ENCODE measurements at regions not wholly inside any gene's neighbourhood (a gene's known extent, or its start where the extent isn't known, plus 50 kb on each side); places are given as distances from the start of the nearest gene placed in this dataset.
"Not testable (repeated sequence)": the region's sequence is repeated elsewhere in the genome, so short reads cannot be mapped to it uniquely, and the experiment has no call there.

DNA sequence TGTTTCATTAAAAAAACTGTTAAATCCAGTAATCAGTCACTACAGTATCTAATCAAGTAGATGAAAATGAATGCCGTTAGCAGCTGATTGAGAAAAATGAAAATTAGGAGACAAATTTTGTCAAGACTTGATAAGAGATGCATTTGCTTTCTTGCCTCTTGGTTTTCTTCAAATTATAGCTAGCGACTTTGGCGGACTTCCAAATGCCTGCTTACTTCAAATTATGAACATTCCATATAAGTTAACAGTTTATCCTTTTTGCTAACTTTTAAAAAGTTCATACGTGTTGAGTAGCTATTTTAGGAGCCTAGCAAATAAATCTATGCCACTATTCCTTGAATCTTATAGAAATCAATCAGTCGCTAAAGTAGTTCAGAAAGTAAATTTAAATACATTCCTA lies 58.8 kb downstream of the PPP4R3C start:
- no peak for DNase-seq

DNA sequence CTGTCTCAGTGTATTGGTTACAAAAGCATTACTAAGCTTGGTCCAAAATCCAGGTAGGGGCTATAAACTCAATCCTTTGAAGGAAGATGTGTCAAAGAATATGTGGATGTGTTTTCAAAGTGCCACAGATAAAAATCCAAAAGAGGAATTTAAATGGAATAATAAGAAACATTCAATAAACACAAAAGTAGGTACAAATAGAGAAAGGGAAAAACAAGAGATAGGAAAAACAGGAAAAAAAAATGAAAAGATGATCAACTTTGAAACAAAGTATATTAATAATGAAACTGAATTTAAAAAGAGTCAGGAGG lies 64.0 kb downstream of the PPP4R3C start:
- DNase-seq: no peak

DNA sequence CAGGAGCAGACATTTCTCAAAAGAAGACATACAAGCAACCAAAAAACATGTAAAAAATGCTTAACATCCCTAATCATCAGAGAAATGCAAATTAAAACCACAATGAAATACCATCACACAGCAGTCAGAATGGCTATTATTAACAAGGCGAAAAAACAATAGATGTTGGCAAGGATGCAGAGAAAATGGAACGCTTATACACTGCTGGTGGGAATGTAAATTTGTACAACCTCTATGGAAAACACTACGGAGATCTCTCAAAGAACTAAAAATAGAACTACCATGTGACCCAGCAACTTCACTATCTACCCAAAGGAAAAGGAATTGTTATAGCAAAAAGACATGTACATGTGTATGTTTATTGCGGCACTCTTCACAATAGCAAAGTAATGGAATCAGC lies 71.5 kb downstream of the PPP4R3C start:
- no peak for DNase-seq

DNA sequence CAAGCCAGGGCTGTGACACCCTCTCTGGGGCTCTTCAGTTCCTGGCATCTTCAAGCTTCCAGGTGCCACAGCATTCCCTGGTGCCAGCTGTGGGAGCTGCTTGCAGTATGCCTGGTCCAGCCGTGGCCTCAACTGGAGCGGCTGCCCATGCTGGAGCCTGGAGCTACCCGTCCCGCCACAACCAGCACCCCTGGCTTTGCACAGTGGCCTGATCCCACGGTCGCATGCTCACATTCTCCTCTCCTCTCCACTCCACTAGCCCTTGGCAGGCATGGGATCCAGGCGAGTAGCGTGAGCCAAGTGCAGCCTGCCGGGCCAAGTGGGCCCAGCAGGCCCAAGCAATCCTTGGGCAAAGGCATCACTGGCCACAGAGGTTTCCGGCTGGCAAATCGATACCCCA lies 81.7 kb downstream of the PPP4R3C start:
- DNase-seq: no peak

DNA sequence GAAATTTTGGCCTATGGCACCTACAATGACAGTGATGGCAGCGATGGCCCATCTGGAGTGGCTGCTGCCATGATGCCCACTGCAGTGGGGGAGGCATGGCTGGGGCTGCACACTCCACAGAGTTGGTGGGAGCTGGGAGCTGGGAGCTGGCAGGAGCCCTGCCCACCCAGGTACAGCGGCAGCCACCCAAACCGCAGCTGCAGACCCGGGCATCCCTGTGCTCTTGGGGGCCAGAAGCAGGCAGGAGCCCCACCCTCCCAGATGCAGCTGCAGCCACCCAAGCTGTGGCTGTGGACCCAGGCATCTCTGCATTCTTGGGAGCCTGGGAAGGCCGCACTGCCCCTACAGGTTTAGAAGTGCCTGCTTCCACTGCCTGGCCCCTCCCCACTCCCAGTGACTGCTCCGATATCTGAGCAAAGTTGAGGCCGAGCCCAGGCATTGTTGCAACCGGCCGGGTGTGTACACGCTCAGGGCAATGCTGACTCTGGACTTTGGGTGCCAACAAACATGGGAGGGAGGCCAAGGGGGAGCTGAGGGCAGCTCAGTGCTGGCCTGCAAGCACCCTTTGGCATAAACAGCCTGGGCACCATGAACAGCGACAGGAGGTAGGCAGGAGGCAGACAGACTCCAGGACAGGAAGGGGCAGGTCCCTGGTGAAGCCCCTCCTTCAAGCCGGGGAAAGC lies 82.8 kb downstream of the PPP4R3C start:
- no peak for DNase-seq

DNA sequence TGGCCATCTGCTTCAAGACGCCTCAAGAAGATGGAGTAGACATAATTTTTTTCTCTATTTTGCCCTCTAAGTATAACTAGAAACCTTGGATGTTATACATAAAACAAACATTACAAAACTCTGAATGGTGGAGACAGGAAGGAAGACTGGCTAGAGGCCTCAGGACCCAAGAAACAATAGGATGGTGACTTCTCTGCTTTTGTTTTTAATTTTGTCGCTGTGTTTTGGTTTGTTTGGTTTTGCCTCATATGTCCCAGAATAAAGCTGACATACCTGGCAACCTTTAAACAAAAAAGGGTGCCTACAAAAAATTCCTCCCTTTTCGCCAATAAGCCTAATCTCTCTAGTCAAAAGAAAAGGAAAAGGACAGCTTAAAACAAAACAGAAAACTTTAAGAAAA lies 109.1 kb downstream of the PPP4R3C start:
- DNase-seq: no peak

DNA sequence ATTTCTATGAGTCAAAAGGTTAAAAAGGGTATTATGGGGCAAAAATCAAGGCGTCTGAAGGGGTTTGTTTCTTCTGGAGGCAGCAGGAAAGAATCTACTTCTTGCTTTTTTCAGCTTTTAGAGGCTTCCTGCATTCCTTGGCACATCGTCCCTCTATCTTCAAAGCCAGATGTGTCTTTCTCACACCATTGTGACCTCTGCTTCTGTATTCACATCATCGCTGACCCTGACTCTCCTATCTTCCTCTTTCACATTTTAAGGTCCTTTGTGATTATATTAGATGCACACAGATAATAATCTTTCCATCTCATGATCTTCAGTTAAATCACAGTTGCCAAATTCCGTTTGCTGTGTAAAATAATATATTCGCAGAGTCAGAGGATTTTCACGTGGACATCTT lies 112.7 kb downstream of the PPP4R3C start:
- DNase-seq: no peak

DNA sequence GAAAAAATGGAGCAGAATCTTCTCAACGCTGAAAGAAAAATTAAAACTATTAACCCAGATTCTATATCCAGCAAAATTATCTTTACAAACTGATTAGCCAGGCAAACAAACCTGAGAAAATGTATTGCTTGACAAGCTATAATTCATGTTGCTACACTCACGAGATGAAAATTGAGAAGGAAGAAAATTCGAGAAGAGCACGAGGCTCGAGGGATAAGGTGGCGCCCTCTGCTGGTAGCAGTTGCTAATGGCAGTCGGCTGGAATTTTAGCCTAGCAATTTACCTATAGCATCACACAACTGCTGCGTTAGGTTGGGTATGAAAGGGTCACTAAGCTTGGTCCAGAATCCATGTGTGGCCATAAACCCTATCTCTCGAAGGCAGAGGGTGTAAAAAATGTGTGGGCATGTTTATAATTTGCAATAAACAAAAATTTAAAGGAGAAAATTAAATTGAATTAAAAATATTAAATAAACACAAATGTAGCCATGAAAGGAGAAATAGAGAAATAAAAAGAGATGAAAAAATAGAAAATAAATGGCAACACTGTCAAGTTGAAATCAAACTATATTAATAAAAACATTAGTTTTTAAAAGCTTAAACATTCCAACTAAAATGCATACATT lies 126.6 kb downstream of the PPP4R3C start:
- peak; percentile 55 for DNase-seq

DNA sequence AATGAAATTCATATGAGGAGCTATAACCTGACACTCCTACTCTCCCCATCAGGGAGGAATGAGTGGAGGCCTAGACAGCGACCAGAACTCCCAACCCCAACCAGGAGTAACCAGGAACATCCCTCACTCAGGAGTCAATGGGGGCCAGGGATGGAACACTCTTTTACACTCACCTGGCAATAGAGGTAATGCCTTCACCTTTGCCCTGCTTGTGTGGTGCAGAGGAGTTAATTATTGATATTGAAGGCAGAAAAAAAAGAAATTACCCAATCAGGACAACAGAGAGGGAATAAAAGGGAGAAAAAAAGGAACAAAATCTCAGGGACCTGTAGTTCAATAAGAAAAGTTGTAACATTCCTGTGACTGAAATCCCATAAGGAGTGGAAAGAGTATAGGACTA lies 141.5 kb downstream of the PPP4R3C start:
- no peak for DNase-seq

DNA sequence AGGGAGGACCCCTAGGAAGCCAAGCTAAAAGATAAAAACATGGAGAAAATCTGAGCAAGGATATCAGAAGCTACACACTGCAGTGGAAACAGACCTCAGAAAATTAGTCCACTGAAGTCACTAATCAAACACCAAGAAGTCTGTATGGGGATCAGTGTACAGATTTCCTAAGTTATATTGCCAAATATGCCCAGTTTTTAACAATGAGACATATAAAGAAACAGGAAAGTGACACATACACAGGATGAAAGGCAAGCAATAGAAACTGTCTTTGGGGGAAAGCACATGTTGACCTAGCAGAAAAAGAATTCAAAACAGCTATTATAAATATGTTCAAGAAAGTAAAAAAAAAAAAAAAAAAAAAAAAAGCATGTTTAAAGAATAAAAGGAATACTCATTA lies 153.7 kb downstream of the PPP4R3C start:
- DNase-seq: no peak

DNA sequence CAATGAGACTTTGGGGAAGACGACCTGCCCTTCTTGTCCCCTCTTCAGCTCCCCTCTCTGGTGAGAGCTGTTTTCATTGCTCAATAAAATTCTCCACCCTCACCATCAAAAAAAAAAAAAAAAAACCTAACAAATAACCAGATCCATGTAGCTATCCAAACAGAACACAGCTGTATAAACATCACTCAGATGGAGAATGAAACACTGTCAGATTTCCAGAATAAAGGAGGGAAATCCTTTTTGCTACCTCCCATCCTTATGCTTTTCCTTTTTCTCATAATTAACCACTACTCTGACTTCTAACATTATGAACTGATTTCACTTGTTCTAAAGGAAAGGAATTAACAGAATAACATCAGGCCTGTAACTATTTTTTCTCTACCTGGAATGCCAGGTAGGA lies 155.6 kb downstream of the PPP4R3C start:
- no peak for DNase-seq

DNA sequence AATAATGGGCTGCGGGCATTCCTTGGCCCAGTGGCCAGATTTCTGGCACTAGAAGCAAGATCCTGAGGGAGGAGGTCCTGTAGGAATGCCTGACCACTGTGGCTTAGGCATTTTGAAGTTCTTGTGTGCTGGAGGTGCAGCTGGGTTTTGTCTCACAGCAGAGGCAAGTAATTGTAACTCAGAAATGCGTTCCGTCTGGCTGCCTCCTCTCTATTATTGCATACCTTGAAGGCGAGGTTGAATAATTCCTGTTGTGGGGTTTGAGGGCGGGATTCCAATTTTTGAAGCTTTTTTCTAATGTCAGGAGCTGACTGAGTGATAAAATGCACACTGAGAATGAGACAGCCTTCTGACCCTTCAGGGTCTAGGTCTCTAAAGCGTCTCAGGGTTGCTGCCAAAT lies 170.6 kb downstream of the PPP4R3C start:
- DNase-seq: not testable (repeated sequence)

DNA sequence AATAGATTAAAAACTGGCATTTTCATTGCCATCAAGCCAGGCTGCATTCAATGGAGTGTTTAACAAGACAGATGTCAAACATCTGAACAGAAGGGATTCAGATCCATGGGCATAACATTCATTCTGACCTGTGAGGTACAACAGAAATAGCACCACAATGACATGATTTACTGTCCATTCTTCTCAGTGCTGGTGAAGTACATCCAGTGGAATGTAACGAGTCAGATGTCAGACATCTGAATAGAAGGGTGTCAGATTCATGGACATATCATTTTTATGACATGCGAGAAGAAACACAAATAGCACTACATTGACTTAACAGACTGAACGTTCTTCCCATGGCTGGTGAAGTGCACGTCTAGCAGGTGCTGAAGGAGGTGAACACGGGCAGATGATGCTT lies 186.4 kb downstream of the PPP4R3C start:
- DNase-seq: no peak

DNA sequence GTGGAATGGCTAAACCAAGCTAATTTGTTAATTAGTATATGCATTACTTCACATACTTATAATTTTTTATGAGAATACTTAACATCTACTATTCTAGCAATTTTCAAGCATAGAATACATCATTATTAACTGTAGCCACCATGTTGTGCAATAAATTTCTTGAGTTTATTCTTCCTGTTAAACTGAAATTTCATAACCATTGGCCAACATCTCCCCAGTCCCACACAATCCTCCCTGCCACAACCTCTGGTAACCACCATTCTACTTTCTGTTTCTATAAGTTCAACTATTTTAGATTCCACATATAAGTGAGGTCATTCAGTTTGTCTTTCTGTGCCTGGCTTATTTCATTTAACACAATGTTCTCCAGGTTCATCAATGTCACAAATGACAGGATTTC lies 208.5 kb downstream of the PPP4R3C start:
- no peak for DNase-seq

DNA sequence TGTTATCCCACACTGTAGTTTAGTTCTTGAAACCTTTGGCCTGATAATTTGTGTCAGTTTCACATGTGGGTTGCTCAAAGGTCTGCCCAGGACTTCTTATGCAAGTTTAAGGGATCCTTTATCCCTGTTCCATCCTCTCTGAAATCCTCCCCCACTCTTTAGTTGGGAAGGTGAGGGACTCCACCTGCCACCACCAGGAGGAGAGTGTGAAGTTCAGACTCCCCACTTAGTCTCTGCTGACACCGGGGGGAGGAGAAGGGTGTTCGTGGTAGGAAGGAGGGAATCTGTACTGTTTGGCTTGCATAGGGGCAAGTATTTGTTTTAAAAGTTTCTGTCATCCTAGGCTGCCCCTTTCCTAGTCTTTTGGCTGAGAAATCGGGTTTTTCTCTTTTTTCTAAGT lies 211.8 kb downstream of the PPP4R3C start:
- DNase-seq: no peak

DNA sequence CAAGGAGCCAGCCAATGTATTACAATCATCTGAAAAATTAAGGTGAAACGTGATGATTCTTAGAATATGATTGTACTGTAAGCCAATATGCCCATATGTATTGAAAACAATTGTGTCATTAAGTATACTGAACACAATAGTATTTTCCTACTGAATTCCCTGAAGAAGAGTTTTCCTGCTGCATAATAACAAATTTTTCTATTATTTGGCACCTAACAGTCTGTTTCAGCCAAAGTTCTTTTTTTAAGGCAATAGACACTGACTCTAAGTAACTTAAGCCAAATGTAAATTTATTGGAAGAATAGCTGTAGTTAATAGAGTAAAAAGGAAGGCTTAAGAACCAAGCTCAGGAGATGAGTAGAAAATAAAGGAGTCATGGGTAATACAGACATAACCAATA lies 220.6 kb downstream of the PPP4R3C start:
- no peak for DNase-seq

DNA sequence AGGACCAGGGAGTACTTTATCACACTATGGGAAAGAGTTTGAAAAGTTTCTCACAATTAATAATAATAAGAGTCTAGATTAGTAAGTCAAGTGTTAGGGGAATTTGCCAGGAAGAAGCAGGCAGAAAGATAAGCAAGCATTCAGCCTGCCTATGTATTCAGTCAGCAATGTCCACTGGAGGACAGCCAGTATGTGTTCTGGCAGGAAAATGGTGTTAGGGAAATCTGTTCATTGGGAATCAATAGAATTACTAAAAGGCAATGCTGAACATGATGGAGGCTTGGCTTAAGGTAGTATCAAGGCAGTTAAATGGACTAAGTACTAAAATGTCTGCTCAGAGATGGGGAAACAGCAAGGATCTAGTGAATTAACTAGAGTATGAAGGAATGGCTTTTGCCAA lies 221.2 kb downstream of the PPP4R3C start:
- no peak for DNase-seq

DNA sequence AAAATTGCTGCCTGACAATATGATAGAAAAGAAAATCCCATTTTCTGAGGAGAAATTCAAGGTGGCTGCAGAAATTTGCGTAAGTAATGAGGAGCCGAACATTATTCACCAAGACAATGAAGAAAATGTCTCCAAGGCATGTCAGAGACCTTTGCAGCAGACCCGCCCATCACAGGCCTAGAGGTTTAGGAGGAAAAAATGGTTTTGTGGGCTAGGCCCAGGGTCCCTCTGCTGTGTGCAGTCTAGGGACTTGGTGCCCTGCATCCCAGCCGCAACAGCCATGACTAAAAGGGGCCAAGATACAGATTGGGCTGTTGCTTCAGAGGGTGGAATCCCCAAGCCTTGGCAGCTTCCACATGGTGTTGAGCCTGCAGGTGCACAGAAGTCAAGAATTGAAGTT lies 223.1 kb downstream of the PPP4R3C start:
- not testable (repeated sequence) for DNase-seq

DNA sequence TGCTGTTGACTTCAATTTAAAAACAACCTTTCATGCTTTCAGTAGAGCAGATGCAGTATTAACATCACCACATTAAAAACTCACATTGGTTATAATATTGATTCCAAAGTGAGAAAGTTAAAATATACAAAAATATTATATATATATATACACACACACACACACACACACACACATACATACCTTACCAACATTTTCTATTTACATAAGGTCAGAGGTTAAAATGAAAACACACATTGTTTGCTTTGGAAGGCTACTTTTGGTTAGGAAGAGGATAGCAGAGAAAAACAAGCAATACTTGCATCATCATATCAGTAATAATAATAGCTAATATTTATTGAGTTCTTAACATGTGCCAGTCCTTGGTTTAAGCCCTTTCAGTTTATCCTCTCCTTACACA lies 226.5 kb downstream of the PPP4R3C start:
- no peak for DNase-seq

DNA sequence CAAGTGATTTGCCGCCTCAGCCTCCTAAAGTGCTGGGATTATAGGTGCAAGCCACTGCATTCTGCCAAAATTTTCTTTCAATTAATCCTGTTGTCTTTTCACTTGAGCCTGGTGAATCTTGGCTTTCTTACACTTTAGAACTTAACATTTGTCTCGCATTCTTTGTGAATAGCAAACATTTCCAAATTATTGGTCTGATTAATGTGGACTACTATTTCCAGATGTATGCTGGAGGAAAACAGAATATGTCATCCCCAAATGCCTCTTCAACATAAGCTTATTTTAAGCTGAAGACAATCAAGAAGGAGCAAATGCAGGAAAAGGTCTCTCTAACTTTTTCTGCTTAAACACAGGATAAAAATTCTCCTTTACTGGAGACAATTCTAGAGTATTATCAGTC lies 233.4 kb downstream of the PPP4R3C start:
- DNase-seq: no peak

DNA sequence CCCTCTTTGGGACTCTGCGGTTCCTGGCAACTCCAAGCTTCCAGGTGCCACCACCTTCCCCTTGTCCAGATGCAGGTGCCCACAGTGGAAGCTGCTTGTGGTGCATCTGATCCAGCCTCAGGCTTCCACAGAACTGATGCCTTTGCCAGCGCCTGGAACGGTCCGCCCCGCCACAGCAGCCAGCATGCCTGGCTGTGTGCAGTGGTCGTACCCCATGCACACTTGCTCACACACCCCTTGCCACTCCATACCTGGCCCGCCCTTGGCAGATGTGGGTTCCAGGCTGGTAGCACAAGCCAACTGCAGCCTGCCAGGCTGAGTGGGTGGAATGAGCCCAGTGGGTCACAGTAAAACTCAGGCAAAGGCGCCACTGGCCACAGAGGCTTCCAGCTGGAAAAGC lies 240.5 kb downstream of the PPP4R3C start:
- DNase-seq: no peak

DNA sequence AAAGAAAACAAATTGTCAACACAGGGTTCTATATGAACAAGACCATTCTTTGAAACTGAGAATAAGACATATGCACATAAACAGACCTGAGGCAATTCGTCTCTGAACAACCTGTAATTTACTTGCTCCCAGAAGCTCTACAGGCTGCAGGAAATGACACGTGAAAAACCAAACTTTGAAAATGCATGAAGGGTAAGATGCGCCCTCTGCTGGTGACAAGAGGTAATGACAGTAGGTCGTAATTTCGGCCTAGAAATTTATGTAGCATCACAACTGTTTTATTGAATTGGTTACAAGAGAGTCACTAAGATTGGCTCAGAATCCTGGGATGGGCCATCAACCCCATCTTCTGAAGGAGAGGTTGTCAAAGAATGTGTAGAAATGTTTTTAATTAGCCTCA lies 276.5 kb downstream of the PPP4R3C start:
- DNase-seq: peak; percentile 61

DNA sequence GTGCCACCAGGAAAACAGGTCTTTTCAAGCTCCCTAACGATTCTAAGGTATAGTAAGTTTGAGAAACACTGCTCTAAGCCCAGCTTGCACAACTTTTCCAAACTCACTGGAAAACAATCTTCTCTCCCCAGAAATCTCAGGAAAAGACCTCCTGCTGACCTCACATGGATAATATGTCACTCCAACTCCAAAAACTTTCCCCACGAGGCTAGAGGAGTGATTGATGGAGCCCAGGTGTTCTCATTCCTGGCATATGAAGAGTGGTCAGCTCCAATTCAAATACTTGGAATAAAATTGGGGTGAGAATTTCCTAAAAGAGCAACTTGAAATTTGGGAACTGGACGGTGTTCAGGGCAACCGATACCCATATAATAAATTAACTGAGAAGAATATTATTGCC lies 299.9 kb downstream of the PPP4R3C start:
- DNase-seq: no peak

DNA sequence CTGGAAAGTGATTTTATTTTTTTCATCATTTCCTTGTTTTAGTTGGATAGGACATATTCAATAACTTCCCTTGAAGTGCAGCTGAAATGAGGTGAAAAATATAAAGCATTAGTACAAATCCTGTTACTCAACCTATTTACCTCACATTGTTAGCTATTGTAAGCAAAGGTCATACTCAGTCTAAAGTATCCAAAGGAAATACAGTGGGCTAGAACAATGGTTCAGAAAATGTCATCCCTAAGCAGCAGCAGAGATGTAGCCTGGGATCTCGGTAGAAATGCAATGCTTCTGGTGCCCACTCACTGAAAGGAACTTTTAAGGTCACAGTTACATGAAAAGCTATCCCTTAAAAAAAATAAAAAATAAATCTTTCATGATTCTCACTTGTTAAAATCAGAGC lies 300.6 kb downstream of the PPP4R3C start:
- DNase-seq: no peak

DNA sequence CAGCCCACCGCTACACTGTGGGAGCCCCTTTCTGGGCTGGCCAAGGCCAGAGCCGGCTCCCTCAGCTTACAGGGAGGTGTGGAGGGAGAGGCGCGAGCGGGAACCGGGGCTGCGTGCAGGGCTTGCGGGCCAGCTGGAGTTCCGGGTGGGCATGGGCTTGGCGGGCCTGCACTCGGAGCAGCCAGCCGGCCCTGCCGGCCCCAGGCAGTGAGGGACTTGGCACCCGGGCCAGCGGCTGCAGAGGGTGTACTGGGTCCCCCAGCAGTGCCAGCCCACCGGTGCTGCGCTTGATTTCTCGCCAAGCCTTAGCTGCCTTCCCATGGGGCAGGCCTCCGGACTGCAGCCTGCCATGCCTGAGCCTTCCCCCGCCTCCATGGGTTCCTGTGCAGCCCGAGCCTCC lies 306.2 kb downstream of the PPP4R3C start:
- DNase-seq: not testable (repeated sequence)

All from activated CD4-positive, alpha-beta T cell treated with anti-CD3 and anti-CD28 coated beads, Interleukin-2, Interleukin-6, amounts not matched to agents 100 ng/mL and 50 ng/mL, durations not matched to agents 16 hours and 8 hours (primary cell).